SK-N-MC (cell line): ENCODE measurements at regions not wholly inside any gene's neighbourhood (a gene's known extent, or its start where the extent isn't known, plus 50 kb on each side); places are given as distances from the start of the nearest gene placed in this dataset.
"Not testable (repeated sequence)": the region's sequence is repeated elsewhere in the genome, so short reads cannot be mapped to it uniquely, and the experiment has no call there.

Source experiments
- DNase-seq: peaks from one replicate; pipeline ENCODE4 v3.0.0-alpha.2; 2011; ENCODE audit warnings: low read depth, low spot score
- H3K27ac ChIP-seq: fragments of 200-600 bp; sonication (generic); 2 replicates; pipeline ENCODE4 v1.5.1; 2016; ENCODE audit warnings: mixed run types
- H3K36me3 ChIP-seq: fragments of 200-600 bp; sonication (generic); 2 replicates; pipeline ENCODE4 v1.6.1; 2017; ENCODE audit warnings: antibody characterized with exemption, low read length, mixed read lengths; ENCODE audit not compliant: insufficient read depth
- H3K4me3 ChIP-seq: fragments of 200-600 bp; sonication (generic); 2 replicates; pipeline ENCODE4 v1.5.1; 2016
- H3K9ac ChIP-seq: fragments of 200-600 bp; sonication (generic); 2 replicates; pipeline ENCODE4 v1.8.0; 2017; ENCODE audit warnings: mixed run types, mixed read lengths; ENCODE audit not compliant: insufficient read length
- H3K9me3 ChIP-seq: fragments of 200-600 bp; sonication (generic); 2 replicates; pipeline ENCODE4 v1.6.1; 2017; ENCODE audit warnings: low read depth, mild to moderate bottlenecking, antibody characterized with exemption, low read length, moderate library complexity, mixed read lengths

GRCh38 chr4:49270912-49271311 lies 284.8 kb downstream of the CWH43 start:
- H3K4me3 ChIP-seq, H3K27ac ChIP-seq, DNase-seq, H3K9me3 ChIP-seq, H3K36me3 ChIP-seq, H3K9ac ChIP-seq: not testable (repeated sequence)

GRCh38 chr4:49285905-49286304 lies 299.8 kb downstream of the CWH43 start:
- not testable (repeated sequence) for H3K36me3 ChIP-seq, H3K4me3 ChIP-seq, DNase-seq, H3K27ac ChIP-seq, H3K9me3 ChIP-seq, H3K9ac ChIP-seq

- not testable (repeated sequence) for H3K27ac ChIP-seq, H3K36me3 ChIP-seq, H3K4me3 ChIP-seq, H3K9ac ChIP-seq, DNase-seq, H3K9me3 ChIP-seq
Observed at GRCh38 chr4:49286926-49287745, 301.1 kb downstream of the CWH43 start.

GRCh38 chr4:49287893-49288292 lies 301.8 kb downstream of the CWH43 start:
- not testable (repeated sequence) for DNase-seq, H3K36me3 ChIP-seq, H3K9ac ChIP-seq, H3K9me3 ChIP-seq, H3K27ac ChIP-seq, H3K4me3 ChIP-seq

- not testable (repeated sequence) for H3K36me3 ChIP-seq, H3K4me3 ChIP-seq, H3K27ac ChIP-seq, DNase-seq, H3K9me3 ChIP-seq, H3K9ac ChIP-seq
Observed at GRCh38 chr4:49288796-49289195, 302.7 kb downstream of the CWH43 start.

GRCh38 chr4:49314815-49315214 lies 328.7 kb downstream of the CWH43 start:
- H3K27ac ChIP-seq, H3K4me3 ChIP-seq, H3K36me3 ChIP-seq, DNase-seq, H3K9ac ChIP-seq, H3K9me3 ChIP-seq: not testable (repeated sequence)

GRCh38 chr4:49320725-49321410 lies 334.8 kb downstream of the CWH43 start:
- not testable (repeated sequence) for H3K9ac ChIP-seq, H3K4me3 ChIP-seq, H3K36me3 ChIP-seq, H3K9me3 ChIP-seq, H3K27ac ChIP-seq, DNase-seq

- H3K36me3 ChIP-seq, H3K27ac ChIP-seq, H3K9ac ChIP-seq, H3K9me3 ChIP-seq, DNase-seq, H3K4me3 ChIP-seq: not testable (repeated sequence)
Observed at GRCh38 chr4:49321511-49322300, 335.6 kb downstream of the CWH43 start.

- not testable (repeated sequence) for DNase-seq, H3K36me3 ChIP-seq, H3K27ac ChIP-seq, H3K9me3 ChIP-seq, H3K9ac ChIP-seq, H3K4me3 ChIP-seq
Observed at GRCh38 chr4:49322610-49323572, 336.8 kb downstream of the CWH43 start.

GRCh38 chr4:49323573-49323940 lies 337.5 kb downstream of the CWH43 start:
- not testable (repeated sequence) for H3K36me3 ChIP-seq, H3K9ac ChIP-seq, H3K4me3 ChIP-seq, H3K27ac ChIP-seq, H3K9me3 ChIP-seq, DNase-seq
